HCT116 (cell line): ENCODE measurements at regions not wholly inside any gene's neighbourhood (a gene's known extent, or its start where the extent isn't known, plus 50 kb on each side); places are given as distances from the start of the nearest gene placed in this dataset.

ENCODE experiments used
- EGR1 ChIP-seq: IDR thresholded peaks from 2 replicates; pipeline ENCODE4 v1.6.1; 2012; ENCODE audit warnings: low read depth
- ELF1 ChIP-seq: IDR thresholded peaks from 2 replicates; pipeline ENCODE4 v1.6.1; 2012; ENCODE audit warnings: low read depth, borderline replicate concordance
- EZH2 ChIP-seq: fragments of 200-600 bp; sonication (generic); IDR thresholded peaks from 2 replicates; pipeline ENCODE4 v1.6.1; 2017; ENCODE audit warnings: antibody characterized with exemption, mixed run types
- POLR2A ChIP-seq: IDR thresholded peaks from 2 replicates; pipeline ENCODE4 v1.7.0; 2011; ENCODE audit warnings: borderline replicate concordance; ENCODE audit not compliant: insufficient read depth, insufficient read length; ENCODE audit errors: extremely low read depth
- POLR2AphosphoS5 ChIP-seq: IDR thresholded peaks from 2 replicates; pipeline ENCODE4 v1.6.1; 2011; ENCODE audit warnings: mild to moderate bottlenecking, low read depth, low read length, moderate library complexity
- TF ChIP-seq, protein P1 (sequence below): IDR thresholded peaks from 2 replicates; pipeline ENCODE4 v1.6.1; 2012
- TF ChIP-seq, protein P2 (sequence below), 3 experiments: fragments of 200-600 bp in 1 of 3; sonication (generic) in 1 of 3; IDR thresholded peaks in 2 of 3; conservative IDR thresholded peaks in 1 of 3; 2 replicates each; pipeline ENCODE4 v1.5.1; 2012 to 2017; ENCODE audit warnings: low read depth in 2 of 3, low read length in 2 of 3, antibody characterized with exemption in 1 of 3, borderline replicate concordance in 1 of 3, control low read depth in 1 of 3, mild to moderate bottlenecking in 1 of 3, mixed read lengths in 1 of 3, mixed run types in 1 of 3, moderate library complexity in 1 of 3; ENCODE audit not compliant: insufficient read depth in 1 of 3

DNA sequence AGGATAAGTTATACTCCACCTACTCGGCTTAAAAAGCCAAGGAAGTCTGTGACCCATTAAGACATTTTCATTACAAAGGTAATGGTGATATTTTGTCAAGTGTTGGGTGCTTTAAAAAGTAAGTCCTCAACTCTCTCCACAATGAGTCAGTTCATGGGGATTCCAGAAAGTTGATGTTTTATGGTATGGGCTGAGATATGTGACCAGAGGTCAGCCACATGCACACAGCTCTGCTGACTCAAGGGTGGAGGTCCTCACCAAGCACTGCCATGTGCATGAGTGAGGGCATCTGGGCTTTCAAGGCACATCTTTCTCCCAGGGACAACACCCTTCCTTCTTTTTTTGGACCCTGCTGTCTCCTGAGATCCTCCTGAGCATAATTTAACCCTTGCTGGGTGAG lies 292.9 kb downstream of the PTEN start:
- TF ChIP-seq EZH2 (no peak), ELF1 (no peak), POLR2A (no peak), POLR2AphosphoS5 (no peak), EGR1 (no peak)
- TF ChIP-seq, protein P1, sequence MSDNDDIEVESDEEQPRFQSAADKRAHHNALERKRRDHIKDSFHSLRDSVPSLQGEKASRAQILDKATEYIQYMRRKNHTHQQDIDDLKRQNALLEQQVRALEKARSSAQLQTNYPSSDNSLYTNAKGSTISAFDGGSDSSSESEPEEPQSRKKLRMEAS, result no peak
- TF ChIP-seq, protein P2, sequence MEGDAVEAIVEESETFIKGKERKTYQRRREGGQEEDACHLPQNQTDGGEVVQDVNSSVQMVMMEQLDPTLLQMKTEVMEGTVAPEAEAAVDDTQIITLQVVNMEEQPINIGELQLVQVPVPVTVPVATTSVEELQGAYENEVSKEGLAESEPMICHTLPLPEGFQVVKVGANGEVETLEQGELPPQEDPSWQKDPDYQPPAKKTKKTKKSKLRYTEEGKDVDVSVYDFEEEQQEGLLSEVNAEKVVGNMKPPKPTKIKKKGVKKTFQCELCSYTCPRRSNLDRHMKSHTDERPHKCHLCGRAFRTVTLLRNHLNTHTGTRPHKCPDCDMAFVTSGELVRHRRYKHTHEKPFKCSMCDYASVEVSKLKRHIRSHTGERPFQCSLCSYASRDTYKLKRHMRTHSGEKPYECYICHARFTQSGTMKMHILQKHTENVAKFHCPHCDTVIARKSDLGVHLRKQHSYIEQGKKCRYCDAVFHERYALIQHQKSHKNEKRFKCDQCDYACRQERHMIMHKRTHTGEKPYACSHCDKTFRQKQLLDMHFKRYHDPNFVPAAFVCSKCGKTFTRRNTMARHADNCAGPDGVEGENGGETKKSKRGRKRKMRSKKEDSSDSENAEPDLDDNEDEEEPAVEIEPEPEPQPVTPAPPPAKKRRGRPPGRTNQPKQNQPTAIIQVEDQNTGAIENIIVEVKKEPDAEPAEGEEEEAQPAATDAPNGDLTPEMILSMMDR (IDR thresholded peaks at IDR 0.05 in 2 of 3, conservative IDR thresholded peaks at IDR 0.05 in 1 of 3; ENCODE audit: borderline replicate concordance in 1 of 3, insufficient read depth in 1 of 3, low read depth in 2 of 3, low read length in 2 of 3), result no peak
